ENCODE measurements at regions not wholly inside any gene's neighbourhood (a gene's known extent, or its start where the extent isn't known, plus 50 kb on each side); places are given as distances from the start of the nearest gene placed in this dataset.

DNA sequence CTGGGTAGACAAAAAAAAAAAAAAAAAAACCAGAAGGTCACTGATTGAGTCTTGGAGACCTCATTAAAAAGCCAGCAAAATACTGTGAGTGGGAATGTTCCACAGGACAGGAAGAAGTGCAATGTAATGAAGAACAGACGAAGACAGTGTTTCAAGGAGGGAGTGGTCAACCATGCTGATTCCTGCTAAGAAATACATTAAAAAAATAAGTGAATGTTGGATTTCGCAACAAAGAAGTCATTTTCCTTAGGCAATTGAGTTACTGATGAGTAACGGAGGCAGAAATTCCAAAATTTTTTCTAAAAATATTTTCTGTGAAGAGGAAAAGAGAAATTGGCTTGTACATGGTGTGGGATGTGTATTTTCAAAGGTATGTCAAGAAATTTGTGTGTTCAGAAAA lies 94.3 kb upstream of the FAM47B start:
- Histone ChIP-seq H3K9me3 (no peaks in the 10 kb centered on the region), H3K4me3 (replicated peaks in 1 of 3) (no peak overlapping the region), H3K27me3 (no peaks in the 10 kb centered on the region), H3K36me3 (no peaks in the 10 kb centered on the region), H3K4me1 (no peaks in the 10 kb centered on the region), H3K27ac (no peak overlapping the region)
- intact Hi-C loops (cut with DNase I) = no loop called here
- TF ChIP-seq POLR2A (IDR thresholded peaks at IDR 0.05) = no peak
- TF ChIP-seq, protein P1, sequence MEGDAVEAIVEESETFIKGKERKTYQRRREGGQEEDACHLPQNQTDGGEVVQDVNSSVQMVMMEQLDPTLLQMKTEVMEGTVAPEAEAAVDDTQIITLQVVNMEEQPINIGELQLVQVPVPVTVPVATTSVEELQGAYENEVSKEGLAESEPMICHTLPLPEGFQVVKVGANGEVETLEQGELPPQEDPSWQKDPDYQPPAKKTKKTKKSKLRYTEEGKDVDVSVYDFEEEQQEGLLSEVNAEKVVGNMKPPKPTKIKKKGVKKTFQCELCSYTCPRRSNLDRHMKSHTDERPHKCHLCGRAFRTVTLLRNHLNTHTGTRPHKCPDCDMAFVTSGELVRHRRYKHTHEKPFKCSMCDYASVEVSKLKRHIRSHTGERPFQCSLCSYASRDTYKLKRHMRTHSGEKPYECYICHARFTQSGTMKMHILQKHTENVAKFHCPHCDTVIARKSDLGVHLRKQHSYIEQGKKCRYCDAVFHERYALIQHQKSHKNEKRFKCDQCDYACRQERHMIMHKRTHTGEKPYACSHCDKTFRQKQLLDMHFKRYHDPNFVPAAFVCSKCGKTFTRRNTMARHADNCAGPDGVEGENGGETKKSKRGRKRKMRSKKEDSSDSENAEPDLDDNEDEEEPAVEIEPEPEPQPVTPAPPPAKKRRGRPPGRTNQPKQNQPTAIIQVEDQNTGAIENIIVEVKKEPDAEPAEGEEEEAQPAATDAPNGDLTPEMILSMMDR (IDR thresholded peaks at IDR 0.05) = no peak
- 80 to 89% methylated on average over 3 of the region's 3 CpGs for WGBS, 2 donors
- no peak for DNase-seq

DNA sequence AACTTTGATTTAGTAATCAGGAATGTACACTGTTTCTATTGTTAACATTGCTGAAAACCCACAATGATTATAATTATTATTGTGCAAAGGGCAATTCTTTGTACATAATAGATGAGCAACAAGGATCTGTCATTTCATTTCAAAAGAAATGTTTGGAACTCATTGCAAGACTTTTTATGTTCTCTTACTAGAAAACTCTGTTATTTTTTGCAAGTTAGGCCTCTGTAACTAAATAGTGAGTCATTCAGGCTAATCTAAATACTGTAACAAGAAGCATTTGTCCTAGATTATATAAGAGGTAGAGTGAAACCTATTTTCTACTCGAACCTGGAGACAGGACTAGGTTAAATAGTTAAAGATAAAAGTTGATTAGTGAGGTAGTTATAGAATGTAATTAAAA lies 93.2 kb upstream of the FAM47B start:
- intact Hi-C loops (cut with DNase I) = no loop called here
- DNase-seq = no peak
- 65% methylated on average over 1 of the region's 1 CpG for WGBS, 2 donors
- Histone ChIP-seq H3K27me3 (no peaks in the 10 kb centered on the region), H3K4me1 (no peaks in the 10 kb centered on the region), H3K27ac (no peak overlapping the region), H3K4me3 (replicated peaks in 1 of 3) (no peak overlapping the region), H3K9me3 (no peaks in the 10 kb centered on the region), H3K36me3 (no peaks in the 10 kb centered on the region)
- no peak for TF ChIP-seq POLR2A (IDR thresholded peaks at IDR 0.05)
- TF ChIP-seq, protein P1 (IDR thresholded peaks at IDR 0.05) = no peak

DNA sequence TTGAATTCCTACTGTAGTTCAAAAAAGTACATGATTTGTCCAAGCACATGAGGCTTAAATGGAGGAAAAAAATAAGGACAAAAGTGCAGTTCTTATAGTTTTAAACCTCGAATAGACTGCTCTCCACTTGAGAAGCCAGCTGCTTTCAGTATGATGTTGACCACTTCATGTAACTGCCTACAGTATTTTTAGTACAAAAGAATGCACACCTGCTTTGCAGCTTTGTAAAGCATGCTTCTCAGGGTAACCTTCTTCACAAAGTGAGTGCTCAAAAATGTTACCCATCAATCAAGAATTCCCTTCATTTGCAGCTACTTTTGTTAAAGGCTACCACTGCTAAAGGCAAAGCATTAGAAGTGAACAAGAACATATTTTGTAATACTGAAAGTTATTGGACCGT lies 83.4 kb upstream of the FAM47B start:
- Histone ChIP-seq H3K27me3 (no peaks in the 10 kb centered on the region), H3K36me3 (no peaks in the 10 kb centered on the region), H3K9me3 (no peaks in the 10 kb centered on the region), H3K27ac (no peak overlapping the region), H3K4me1 (no peaks in the 10 kb centered on the region), H3K4me3 (replicated peaks in 1 of 3) (no peak overlapping the region)
- DNase-seq = no peak
- TF ChIP-seq, protein P1 (IDR thresholded peaks at IDR 0.05) = no peak
- no peak for TF ChIP-seq POLR2A (IDR thresholded peaks at IDR 0.05)
- intact Hi-C loops (cut with DNase I) = no loop called here
- WGBS, 2 donors = 55 to 60% methylated on average over 2 of the region's 2 CpGs

DNA sequence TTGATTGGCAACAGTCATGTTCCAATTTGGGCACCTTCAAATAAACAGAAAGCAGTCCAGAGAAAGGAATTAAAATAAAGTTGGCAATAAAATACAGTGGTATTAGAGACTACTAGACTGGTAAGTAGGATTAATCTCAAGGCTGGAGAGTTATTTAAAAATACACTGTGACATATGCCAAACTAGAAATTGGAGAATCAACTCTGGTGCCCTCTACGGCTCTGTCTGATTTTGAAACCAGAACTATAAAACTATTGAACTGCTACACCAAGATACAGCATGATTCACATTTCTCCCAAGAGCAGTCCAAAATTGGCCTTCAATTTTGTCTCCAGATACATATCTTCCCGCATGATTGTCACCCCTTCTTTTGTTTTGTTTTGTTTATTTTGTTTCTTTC lies 78.7 kb upstream of the FAM47B start:
- H3K9me3 ChIP-seq = no peaks in the 10 kb centered on the region
- no peaks in the 10 kb centered on the region for H3K36me3 ChIP-seq
- H3K4me3 ChIP-seq (replicated peaks in 1 of 3) = no peak overlapping the region
- H3K27me3 ChIP-seq = no peaks in the 10 kb centered on the region
- 72 to 82% methylated on average over 2 of the region's 2 CpGs for WGBS, 2 donors
- no peaks in the 10 kb centered on the region for H3K4me1 ChIP-seq
- intact Hi-C loops (cut with DNase I) = no loop called here
- TF ChIP-seq, protein P1 (IDR thresholded peaks at IDR 0.05) = no peak
- TF ChIP-seq POLR2A (IDR thresholded peaks at IDR 0.05) = no peak
- no peak overlapping the region for H3K27ac ChIP-seq
- DNase-seq = no peak

DNA sequence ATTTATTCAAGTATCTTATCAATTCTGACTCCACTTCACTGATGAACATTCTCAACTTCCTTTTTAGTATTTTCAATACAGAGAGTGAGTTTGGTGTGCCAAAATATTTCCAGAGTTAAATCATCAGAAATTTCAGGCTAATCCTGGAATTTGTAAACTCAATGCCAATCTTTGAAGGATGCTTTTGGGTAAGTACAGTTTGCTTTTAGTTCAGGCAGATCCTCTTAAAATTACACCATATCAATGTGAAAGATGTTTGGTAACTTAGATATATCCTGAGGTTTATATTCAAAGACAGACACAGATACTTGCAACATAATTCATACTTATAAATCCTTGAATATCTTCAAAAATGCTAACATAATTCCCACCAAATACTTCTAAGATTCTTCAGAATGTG lies 76.0 kb upstream of the FAM47B start:
- no peaks in the 10 kb centered on the region for H3K36me3 ChIP-seq
- no peak overlapping the region for H3K27ac ChIP-seq
- intact Hi-C loops (cut with DNase I) = no loop called here
- no peak overlapping the region for H3K4me3 ChIP-seq (replicated peaks in 1 of 3)
- no peaks in the 10 kb centered on the region for H3K27me3 ChIP-seq
- no peaks in the 10 kb centered on the region for H3K9me3 ChIP-seq
- no peak for TF ChIP-seq POLR2A (IDR thresholded peaks at IDR 0.05)
- TF ChIP-seq, protein P1 (IDR thresholded peaks at IDR 0.05) = no peak
- no peaks in the 10 kb centered on the region for H3K4me1 ChIP-seq
- no peak for DNase-seq

All from thyroid gland (tissue), 4 donors.